Keratinocyte (primary cell): ENCODE measurements at regions not wholly inside any gene's neighbourhood (a gene's known extent, or its start where the extent isn't known, plus 50 kb on each side); places are given as distances from the start of the nearest gene placed in this dataset.

ENCODE experiments used
- EZH2 ChIP-seq: IDR thresholded peaks from one replicate; pipeline ENCODE4 v1.6.1; 2012; ENCODE audit warnings: inconsistent platforms, mild to moderate bottlenecking, low read length, moderate library complexity
- TF ChIP-seq, protein P1 (sequence below), 3 experiments: IDR thresholded peaks in 1 of 3; conservative IDR thresholded peaks in 1 of 3; optimal IDR thresholded peaks in 1 of 3; 2 replicates in 2 of 3; 3 replicates in 1 of 3; pipeline versions ENCODE3 to v1.5.1; 2011; ENCODE audit warnings: low read length in 3 of 3, mild to moderate bottlenecking in 3 of 3, moderate library complexity in 2 of 3, control low read depth in 1 of 3, inconsistent platforms in 1 of 3; ENCODE audit not compliant: insufficient read depth in 2 of 3; ENCODE audit errors: extremely low read depth in 1 of 3

DNA sequence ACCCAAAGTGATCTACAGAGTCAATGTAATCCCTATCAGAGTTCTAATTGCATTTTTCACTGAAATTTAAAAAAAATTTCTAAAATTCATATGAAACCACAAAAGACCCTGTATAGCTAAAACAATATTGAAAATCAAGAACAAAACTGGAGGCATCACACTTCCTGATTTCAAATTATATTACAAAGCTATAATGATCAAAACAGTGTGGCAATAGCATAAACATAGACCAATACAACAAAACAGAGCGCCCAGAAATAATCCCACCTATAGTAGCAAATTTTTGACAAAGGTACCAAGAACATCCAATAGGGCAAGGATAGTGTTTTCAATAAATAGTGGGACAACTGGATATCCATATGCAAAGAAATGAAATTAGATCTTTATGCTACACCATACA is 59.4 kb upstream of the PRKG2 start:
- no peak for TF ChIP-seq EZH2
- TF ChIP-seq, protein P1, sequence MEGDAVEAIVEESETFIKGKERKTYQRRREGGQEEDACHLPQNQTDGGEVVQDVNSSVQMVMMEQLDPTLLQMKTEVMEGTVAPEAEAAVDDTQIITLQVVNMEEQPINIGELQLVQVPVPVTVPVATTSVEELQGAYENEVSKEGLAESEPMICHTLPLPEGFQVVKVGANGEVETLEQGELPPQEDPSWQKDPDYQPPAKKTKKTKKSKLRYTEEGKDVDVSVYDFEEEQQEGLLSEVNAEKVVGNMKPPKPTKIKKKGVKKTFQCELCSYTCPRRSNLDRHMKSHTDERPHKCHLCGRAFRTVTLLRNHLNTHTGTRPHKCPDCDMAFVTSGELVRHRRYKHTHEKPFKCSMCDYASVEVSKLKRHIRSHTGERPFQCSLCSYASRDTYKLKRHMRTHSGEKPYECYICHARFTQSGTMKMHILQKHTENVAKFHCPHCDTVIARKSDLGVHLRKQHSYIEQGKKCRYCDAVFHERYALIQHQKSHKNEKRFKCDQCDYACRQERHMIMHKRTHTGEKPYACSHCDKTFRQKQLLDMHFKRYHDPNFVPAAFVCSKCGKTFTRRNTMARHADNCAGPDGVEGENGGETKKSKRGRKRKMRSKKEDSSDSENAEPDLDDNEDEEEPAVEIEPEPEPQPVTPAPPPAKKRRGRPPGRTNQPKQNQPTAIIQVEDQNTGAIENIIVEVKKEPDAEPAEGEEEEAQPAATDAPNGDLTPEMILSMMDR (optimal IDR thresholded peaks at IDR 0.05 in 1 of 3, IDR thresholded peaks at IDR 0.05 in 1 of 3, conservative IDR thresholded peaks at IDR 0.05 in 1 of 3; ENCODE audit: extremely low read depth in 1 of 3, insufficient read depth in 2 of 3, low read length in 3 of 3) = no peak
